ENCODE measurements at regions not wholly inside any gene's neighbourhood (a gene's known extent, or its start where the extent isn't known, plus 50 kb on each side); places are given as distances from the start of the nearest gene placed in this dataset.

DNA sequence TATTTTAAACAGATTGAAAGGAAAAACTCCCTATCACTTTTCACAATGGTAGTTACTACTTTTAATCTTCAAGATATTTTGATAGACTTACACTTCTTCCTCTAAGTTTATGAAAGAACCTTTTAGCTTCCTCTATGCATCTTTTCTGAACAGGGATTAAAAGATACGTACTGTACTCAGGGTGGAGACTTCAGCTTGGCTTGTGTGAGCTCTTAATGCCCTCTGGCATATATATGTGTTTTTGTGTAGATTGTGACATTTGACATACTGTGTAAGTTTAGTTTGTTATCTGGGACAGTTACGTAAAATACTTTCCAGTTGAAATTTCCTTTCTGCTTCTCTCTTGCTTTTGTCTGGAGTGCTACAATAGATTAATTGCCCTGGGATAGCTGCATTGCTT, 109.3 kb upstream of the NUDT6 start:
- ChIA-PET SMC1A (ENCODE audit: uncharacterized antibody, unreplicated experiment) (interaction anchor here (1.0 to 1.5 kb wide), 2 partner anchors 20 to 258 kb away, joined by 3 read pairs; no protein-coding TSS in a partner anchor), CTCF (no interaction called here), RAD21 (ENCODE audit: unreplicated experiment) (no interaction called here), POLR2A (no interaction called here)
- Histone ChIP-seq H2AFZ (ENCODE audit: control insufficient read depth, low read depth, low read length) (no peak overlapping the region), H3K4me3 (no peak overlapping the region), H3K4me1 (ENCODE audit: control insufficient read depth, insufficient read depth, low read length) (no peaks in the 10 kb centered on the region), H3K36me3 (ENCODE audit: control insufficient read depth in 2 of 2, insufficient read depth in 2 of 2, low read length in 1 of 2) (no peaks in the 10 kb centered on the region), H4K20me1 (ENCODE audit: control insufficient read depth, insufficient read depth) (no peaks in the 10 kb centered on the region), H3K9me3 (replicated peaks; ENCODE audit: control insufficient read depth, insufficient read depth, low read length) (no peaks in the 10 kb centered on the region), H3K27ac (ENCODE audit: control insufficient read depth, insufficient read depth) (no peak overlapping the region), H3K9ac (ENCODE audit: control insufficient read depth, insufficient read depth, low read length) (no peak overlapping the region), H3K27me3 (replicated peaks in 1 of 2; ENCODE audit: control insufficient read depth in 2 of 2, insufficient read depth in 2 of 2, low read length in 1 of 2) (no peaks in the 10 kb centered on the region), H3K79me2 (ENCODE audit: control insufficient read depth, insufficient read depth, low read length) (no peaks in the 10 kb centered on the region), H3K4me2 (ENCODE audit: control insufficient read depth, insufficient read depth) (no peak overlapping the region)
- WGBS (ENCODE audit: insufficient coverage, insufficient replicate concordance, low lambda C conversion rate, missing lambda C conversion rate), result 98% methylated on average over 2 of the region's 2 CpGs
- FAIRE-seq (no peak), DNase-seq (ENCODE audit: low read depth, low spot score) (no peak), ATAC-seq (no peak)
- intact Hi-C loops (cut with micrococcal nuclease; ENCODE audit: unreplicated experiment), result no loop called here
- TF ChIP-seq ATF7 (IDR thresholded peaks at IDR 0.05; ENCODE audit: low read depth) (no peak), IKZF1 (conservative IDR thresholded peaks at IDR 0.05) (no peak), NRF1 (conservative IDR thresholded peaks at IDR 0.05; ENCODE audit: low read depth, low read length) (no peak), SMC3 (IDR thresholded peaks at IDR 0.05; ENCODE audit: borderline replicate concordance, low read length) (no peak), EED (IDR thresholded peaks at IDR 0.05; ENCODE audit: low read depth) (no peak), ZNF384 (IDR thresholded peaks at IDR 0.05; ENCODE audit: borderline replicate concordance, low read depth, low read length) (no peak), MTA3 (IDR thresholded peaks at IDR 0.05; ENCODE audit: borderline replicate concordance, low read length) (no peak), FOS (IDR thresholded peaks at IDR 0.05; ENCODE audit: borderline replicate concordance, extremely low read depth, insufficient read length) (no peak), MEF2A (IDR thresholded peaks at IDR 0.05; ENCODE audit: insufficient read depth, low read depth, low read length) (no peak)
- TF ChIP-seq, protein P1, sequence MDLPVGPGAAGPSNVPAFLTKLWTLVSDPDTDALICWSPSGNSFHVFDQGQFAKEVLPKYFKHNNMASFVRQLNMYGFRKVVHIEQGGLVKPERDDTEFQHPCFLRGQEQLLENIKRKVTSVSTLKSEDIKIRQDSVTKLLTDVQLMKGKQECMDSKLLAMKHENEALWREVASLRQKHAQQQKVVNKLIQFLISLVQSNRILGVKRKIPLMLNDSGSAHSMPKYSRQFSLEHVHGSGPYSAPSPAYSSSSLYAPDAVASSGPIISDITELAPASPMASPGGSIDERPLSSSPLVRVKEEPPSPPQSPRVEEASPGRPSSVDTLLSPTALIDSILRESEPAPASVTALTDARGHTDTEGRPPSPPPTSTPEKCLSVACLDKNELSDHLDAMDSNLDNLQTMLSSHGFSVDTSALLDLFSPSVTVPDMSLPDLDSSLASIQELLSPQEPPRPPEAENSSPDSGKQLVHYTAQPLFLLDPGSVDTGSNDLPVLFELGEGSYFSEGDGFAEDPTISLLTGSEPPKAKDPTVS (IDR thresholded peaks at IDR 0.05; ENCODE audit: low read depth, low read length), result no peak
- TF ChIP-seq, protein P2, sequence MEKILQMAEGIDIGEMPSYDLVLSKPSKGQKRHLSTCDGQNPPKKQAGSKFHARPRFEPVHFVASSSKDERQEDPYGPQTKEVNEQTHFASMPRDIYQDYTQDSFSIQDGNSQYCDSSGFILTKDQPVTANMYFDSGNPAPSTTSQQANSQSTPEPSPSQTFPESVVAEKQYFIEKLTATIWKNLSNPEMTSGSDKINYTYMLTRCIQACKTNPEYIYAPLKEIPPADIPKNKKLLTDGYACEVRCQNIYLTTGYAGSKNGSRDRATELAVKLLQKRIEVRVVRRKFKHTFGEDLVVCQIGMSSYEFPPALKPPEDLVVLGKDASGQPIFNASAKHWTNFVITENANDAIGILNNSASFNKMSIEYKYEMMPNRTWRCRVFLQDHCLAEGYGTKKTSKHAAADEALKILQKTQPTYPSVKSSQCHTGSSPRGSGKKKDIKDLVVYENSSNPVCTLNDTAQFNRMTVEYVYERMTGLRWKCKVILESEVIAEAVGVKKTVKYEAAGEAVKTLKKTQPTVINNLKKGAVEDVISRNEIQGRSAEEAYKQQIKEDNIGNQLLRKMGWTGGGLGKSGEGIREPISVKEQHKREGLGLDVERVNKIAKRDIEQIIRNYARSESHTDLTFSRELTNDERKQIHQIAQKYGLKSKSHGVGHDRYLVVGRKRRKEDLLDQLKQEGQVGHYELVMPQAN (conservative IDR thresholded peaks at IDR 0.05), result no peak
- in situ Hi-C loops (cut with MboI), result no loop called here
- BruUV-seq (replicated peaks), result no TSS peak
